CD4-positive, alpha-beta memory T cell (primary cell): ENCODE measurements at regions not wholly inside any gene's neighbourhood (a gene's known extent, or its start where the extent isn't known, plus 50 kb on each side); places are given as distances from the start of the nearest gene placed in this dataset.

ENCODE experiments used
- CTCF ChIA-PET: fragments of 350-600 bp; sonication (Branson Sonifier 250); formaldehyde crosslinking; loops from one replicate; lab custom pipeline; 2021; ENCODE audit warnings: inconsistent platforms; ENCODE audit not compliant: partially characterized antibody; lab: Charles Lee
- POLR2A ChIA-PET: fragments of 350-600 bp; sonication (Branson Sonifier 250); formaldehyde crosslinking; loops from one replicate; lab custom pipeline; 2021; ENCODE audit not compliant: partially characterized antibody; lab: Charles Lee
- DNase-seq, 5 donors: peaks; one replicate each; pipeline versions ENCODE4 v3.0.0 to v3.0.0-alpha.2; 2020 to 2022; ENCODE audit warnings: mixed read lengths in 1 of 5
- H3K27ac ChIP-seq: one replicate; pipeline ENCODE4 v1.7.0; 2013; ENCODE audit warnings: low read depth, low read length
- H3K27me3 ChIP-seq: 2 replicates; pipeline ENCODE4 v1.7.0; 2013; ENCODE audit warnings: mild to moderate bottlenecking, low read length, moderate library complexity; ENCODE audit not compliant: insufficient read depth
- H3K36me3 ChIP-seq: 2 replicates; pipeline ENCODE4 v1.7.0; 2013; ENCODE audit warnings: mild to moderate bottlenecking, low read length, moderate library complexity; ENCODE audit not compliant: insufficient read depth
- H3K4me1 ChIP-seq: 2 replicates; pipeline ENCODE4 v1.7.0; 2013; ENCODE audit warnings: mild to moderate bottlenecking, low read length, moderate library complexity; ENCODE audit not compliant: insufficient read depth
- H3K4me3 ChIP-seq, 2 donors: one replicate each; pipeline ENCODE4 v1.7.0; 2013; ENCODE audit warnings: low read length in 2 of 2, mild to moderate bottlenecking in 1 of 2
- H3K9me3 ChIP-seq, 2 donors: one replicate each; pipeline ENCODE4 v1.7.0; 2013; ENCODE audit warnings: low read length in 2 of 2, control low read depth in 1 of 2; ENCODE audit not compliant: control insufficient read depth in 1 of 2
- H3K27ac Mint-ChIP-seq, 7 donors: one replicate each; pipeline ENCODE4 v1.8.0; 2020 to 2021; ENCODE audit warnings: mixed read lengths in 7 of 7, mild to moderate bottlenecking in 6 of 7, inconsistent platforms in 3 of 7, moderate library complexity in 3 of 7
- H3K27me3 Mint-ChIP-seq, 2 donors: one replicate each; pipeline ENCODE4 v1.8.0; 2020 to 2021; ENCODE audit warnings: mixed read lengths in 2 of 2
- H3K36me3 Mint-ChIP-seq, 2 donors: one replicate each; pipeline ENCODE4 v1.8.0; 2020 to 2021; ENCODE audit warnings: mixed read lengths in 2 of 2, inconsistent platforms in 1 of 2, mild to moderate bottlenecking in 1 of 2
- H3K4me1 Mint-ChIP-seq, 4 donors: one replicate each; pipeline ENCODE4 v1.8.0; 2020 to 2021; ENCODE audit warnings: mixed read lengths in 4 of 4, mild to moderate bottlenecking in 1 of 4
- H3K4me3 Mint-ChIP-seq, 8 donors: one replicate each; pipeline ENCODE4 v1.8.0; 2020 to 2021; ENCODE audit warnings: mixed read lengths in 8 of 8, mild to moderate bottlenecking in 7 of 8, moderate library complexity in 6 of 8, inconsistent platforms in 3 of 8
- H3K9me3 Mint-ChIP-seq, 8 donors: one replicate each; pipeline ENCODE4 v1.8.0; 2020 to 2021; ENCODE audit warnings: mixed read lengths in 8 of 8, mild to moderate bottlenecking in 5 of 8, inconsistent platforms in 3 of 8, moderate library complexity in 1 of 8
- intact Hi-C: fragments of 100-400 bp; cut with micrococcal nuclease; formaldehyde crosslinking; loops from one replicate; pipeline ENCODE4 v1.15.1; 2023

DNA sequence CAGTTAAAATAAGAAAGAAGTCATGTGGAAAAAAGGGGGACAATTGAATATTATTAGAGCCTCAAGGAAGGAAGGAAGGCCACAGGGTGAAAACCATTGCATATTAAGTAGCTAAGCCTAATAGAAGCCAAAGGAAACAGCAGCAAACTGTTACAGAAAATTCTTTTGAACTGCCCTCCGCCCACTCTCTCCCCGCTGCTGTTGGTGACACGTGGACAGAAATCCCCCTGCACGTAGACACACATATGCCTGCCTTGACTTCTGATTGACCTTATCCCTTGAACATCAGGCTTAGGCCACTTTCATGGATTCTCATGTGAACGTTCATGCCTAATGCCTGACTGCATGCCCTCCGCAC, 229.1 kb downstream of the KCNRG start:
- POLR2A ChIA-PET: interaction anchor here (0.8 to 2.0 kb wide), 4 partner anchors 8 to 119 kb away, joined by 3 to 12 read pairs (median 4); no protein-coding TSS in a partner anchor
- H3K36me3 ChIP-seq: no peaks in the 10 kb centered on the region
- intact Hi-C loops: no loop called here
- H3K4me1 ChIP-seq: peaks cover 33% of the 10 kb centered on the region
- Mint-ChIP-seq H3K27ac (peak overlapping the region in 3 of 7 donors; percentile 30 to 74 (median 39)), H3K27me3 (no peaks in the 10 kb centered on the region), H3K4me3 (no peak overlapping the region), H3K4me1 (peaks cover 26 to 43% (median 34%) of the 10 kb centered on the region in 4 donors), H3K9me3 (peaks cover 0 to 2% (median 0%) of the 10 kb centered on the region in 8 donors), H3K36me3 (no peaks in the 10 kb centered on the region)
- H3K27ac ChIP-seq: no peak overlapping the region
- CTCF ChIA-PET: interaction anchor here (1.0 kb wide), 1 partner anchor 54 kb away, joined by 3 read pairs; no protein-coding TSS in a partner anchor
- H3K4me3 ChIP-seq: no peak overlapping the region
- H3K9me3 ChIP-seq: no peaks in the 10 kb centered on the region
- H3K27me3 ChIP-seq: no peaks in the 10 kb centered on the region
- DNase-seq: no peak

DNA sequence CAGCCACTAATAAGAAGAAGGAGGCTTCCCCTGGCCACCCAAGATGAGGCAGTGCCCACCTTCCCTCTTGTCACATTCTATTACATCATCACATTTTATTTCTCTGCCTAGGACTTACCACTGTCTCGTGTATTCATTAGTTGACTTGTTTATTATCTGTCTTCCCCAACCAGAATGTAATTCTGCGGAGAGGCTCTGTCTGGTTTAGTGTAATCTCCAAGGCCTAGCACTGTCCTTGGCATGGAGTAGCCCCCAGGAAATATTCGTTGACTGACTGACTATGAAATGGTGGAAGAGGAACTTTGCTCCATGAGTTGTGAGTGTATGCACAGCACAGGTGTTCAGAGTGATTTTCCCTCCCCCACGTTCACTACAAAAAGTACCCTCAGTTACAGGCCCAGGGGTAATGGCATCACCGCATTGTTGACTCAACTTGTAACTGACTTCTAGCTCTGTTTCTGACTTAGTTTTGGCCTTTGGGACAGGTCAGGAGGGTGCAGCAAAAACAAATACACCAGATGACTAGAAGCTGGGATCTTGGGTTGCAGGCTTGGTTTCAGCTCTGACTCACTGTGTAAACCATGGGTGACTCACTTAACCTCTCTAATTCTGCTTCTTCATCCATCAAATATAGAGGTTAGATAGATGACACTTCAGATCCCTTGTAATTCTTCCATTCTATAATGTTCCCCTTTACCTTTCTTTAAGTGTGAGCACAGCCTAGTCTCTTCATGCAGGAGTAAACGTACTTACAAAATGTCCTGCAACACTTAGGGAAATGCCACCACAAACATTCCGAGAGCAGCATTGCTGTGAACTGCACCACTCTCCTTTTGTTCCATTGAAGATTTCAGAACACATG, 229.7 kb downstream of the KCNRG start:
- Histone ChIP-seq H3K4me3 (no peak overlapping the region), H3K36me3 (no peaks in the 10 kb centered on the region), H3K4me1 (peaks cover 38% of the 10 kb centered on the region), H3K27me3 (no peaks in the 10 kb centered on the region), H3K27ac (no peak overlapping the region), H3K9me3 (no peaks in the 10 kb centered on the region)
- peaks cover 0 to 2% (median 0%) of the 10 kb centered on the region in 8 donors for H3K9me3 Mint-ChIP-seq
- intact Hi-C loops: no loop called here
- no peaks in the 10 kb centered on the region for H3K27me3 Mint-ChIP-seq
- H3K4me1 Mint-ChIP-seq: peaks cover 31 to 49% (median 39%) of the 10 kb centered on the region in 4 donors
- H3K27ac Mint-ChIP-seq: peak overlapping the region in 5 of 7 donors; percentile 30 to 74 (median 42)
- DNase-seq: peak in 1 of 5 donors; percentile 58
- no peaks in the 10 kb centered on the region for H3K36me3 Mint-ChIP-seq
- POLR2A ChIA-PET: interaction anchor here (0.8 to 2.0 kb wide), 4 partner anchors 9 to 120 kb away, joined by 3 to 12 read pairs (median 4); no protein-coding TSS in a partner anchor
- CTCF ChIA-PET: interaction anchor here (1.0 to 1.2 kb wide), 2 partner anchors 11 to 55 kb away, joined by 3 read pairs; no protein-coding TSS in a partner anchor
- H3K4me3 Mint-ChIP-seq: peak overlapping the region in 2 of 8 donors; percentile 5 to 40

DNA sequence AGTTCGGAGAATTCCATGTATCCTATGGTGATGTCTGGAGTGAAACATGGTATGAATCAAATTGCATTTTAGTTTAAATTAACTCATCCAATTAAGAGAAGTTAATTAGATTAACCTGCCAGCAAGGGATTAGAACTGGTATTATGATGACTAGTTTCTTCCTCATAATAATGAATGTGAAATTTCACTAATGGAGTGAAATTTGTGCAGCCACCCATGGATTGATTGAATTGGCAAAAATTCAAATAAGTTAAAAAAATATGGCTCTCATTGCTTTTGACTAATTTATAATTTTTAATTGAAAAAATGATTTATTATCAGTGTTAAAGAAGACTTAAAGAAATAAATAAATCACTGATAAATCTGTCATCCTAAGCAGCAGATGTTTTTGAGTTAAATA, 232.0 kb downstream of the KCNRG start:
- no peak for DNase-seq
- ChIA-PET POLR2A (no interaction called here), CTCF (no interaction called here)
- Mint-ChIP-seq H3K27ac (no peak overlapping the region), H3K4me3 (peak overlapping the region in 1 of 8 donors; percentile 8), H3K4me1 (peaks cover 29 to 53% (median 47%) of the 10 kb centered on the region in 4 donors), H3K27me3 (no peaks in the 10 kb centered on the region), H3K36me3 (no peaks in the 10 kb centered on the region), H3K9me3 (peaks cover 0 to 2% (median 0%) of the 10 kb centered on the region in 8 donors)
- H3K4me3 ChIP-seq: no peak overlapping the region
- H3K27ac ChIP-seq: no peak overlapping the region
- intact Hi-C loops: no loop called here
- no peaks in the 10 kb centered on the region for H3K9me3 ChIP-seq
- H3K36me3 ChIP-seq: no peaks in the 10 kb centered on the region
- peaks cover 42% of the 10 kb centered on the region for H3K4me1 ChIP-seq
- H3K27me3 ChIP-seq: no peaks in the 10 kb centered on the region

DNA sequence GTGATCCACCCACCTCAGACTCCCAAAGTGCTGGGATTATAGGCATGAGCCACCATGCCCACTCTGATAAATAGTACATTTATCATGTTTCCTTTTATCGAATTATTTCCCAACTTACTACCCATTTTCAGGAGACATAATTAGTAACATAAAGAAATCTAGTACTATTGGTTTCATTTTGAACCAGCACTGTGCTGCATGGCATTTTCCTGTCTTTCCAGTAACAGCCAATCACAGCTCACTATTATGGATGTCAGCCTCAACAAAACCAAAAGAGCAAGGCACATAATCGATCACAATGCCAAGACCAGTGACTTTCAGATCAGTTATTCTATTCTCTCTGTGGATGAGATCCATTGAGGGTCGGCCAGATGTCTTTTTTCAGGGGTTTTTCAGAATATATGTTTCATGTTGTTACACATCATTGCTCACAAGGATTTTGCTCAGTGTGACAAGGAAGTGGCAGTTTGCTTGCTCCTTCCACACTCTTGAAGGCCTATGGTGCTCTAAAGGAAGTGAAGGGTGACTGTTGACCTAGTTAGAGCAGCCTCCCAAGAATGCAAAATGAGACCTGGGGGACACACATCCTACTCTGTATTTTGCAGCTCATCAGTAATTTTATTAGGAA, 233.4 kb downstream of the KCNRG start:
- Mint-ChIP-seq H3K9me3 (peaks cover 0 to 3% (median 0%) of the 10 kb centered on the region in 8 donors), H3K4me1 (peaks cover 33 to 55% (median 51%) of the 10 kb centered on the region in 4 donors), H3K4me3 (peak overlapping the region in 7 of 8 donors; percentile 17 to 71 (median 47)), H3K27ac (peak overlapping the region; percentile 63 to 91 (median 88)), H3K36me3 (no peaks in the 10 kb centered on the region), H3K27me3 (no peaks in the 10 kb centered on the region)
- H3K9me3 ChIP-seq: no peaks in the 10 kb centered on the region
- H3K36me3 ChIP-seq: no peaks in the 10 kb centered on the region
- POLR2A ChIA-PET: interaction anchor here (0.6 to 1.7 kb wide), 4 partner anchors 10 to 251 kb away, joined by 3 to 10 read pairs (median 4); partner anchors contain the start of gene TRIM13
- no peak overlapping the region for H3K4me3 ChIP-seq
- no peaks in the 10 kb centered on the region for H3K27me3 ChIP-seq
- peaks cover 42% of the 10 kb centered on the region for H3K4me1 ChIP-seq
- peak in 2 of 5 donors; percentile 19 to 31 for DNase-seq
- H3K27ac ChIP-seq: peak overlapping the region; percentile 18
- CTCF ChIA-PET: interaction anchor here (0.7 to 1.4 kb wide), 2 partner anchors 14 to 28 kb away, joined by 3 to 4 read pairs; no protein-coding TSS in a partner anchor
- intact Hi-C loops: no loop called here

DNA sequence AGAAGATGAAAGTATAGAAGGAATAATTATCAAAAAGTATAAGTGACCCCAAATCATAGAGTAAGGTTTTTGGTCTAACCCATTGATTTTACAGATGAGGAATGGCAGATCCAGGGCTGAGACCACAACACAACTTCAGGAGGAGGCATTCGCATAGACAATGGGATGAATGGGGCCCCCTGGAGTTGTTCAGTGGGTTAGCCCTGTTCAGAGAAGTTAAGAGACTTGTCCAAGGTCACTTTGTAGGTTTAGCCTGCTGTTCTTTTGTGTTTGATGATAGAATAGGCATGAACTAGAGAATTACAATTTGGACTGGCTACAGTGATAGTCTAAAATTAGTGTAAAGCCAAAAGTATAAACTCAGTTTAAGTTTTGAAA, 233.9 kb downstream of the KCNRG start:
- peaks cover 0 to 3% (median 0%) of the 10 kb centered on the region in 8 donors for H3K9me3 Mint-ChIP-seq
- no peaks in the 10 kb centered on the region for H3K27me3 Mint-ChIP-seq

DNA sequence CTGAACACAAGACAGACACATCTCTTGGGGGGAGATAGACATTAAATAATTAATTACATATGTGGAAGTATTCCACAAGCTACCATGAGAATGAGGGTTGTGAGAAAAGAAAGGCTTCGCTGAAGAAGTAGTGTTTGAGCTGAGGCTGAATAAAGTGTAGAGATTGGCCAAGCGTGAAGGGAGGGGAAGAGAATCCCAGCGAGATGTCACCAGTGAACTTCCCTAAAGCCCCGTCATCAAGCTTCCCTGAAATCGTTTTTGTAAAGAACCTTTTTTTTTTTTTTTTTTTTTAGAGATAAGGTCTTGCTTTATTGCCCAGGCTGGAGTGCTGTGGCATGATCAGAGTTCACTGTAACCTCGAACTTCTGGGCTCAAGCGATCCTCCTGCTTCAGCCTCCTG, 235.2 kb downstream of the KCNRG start:
- H3K36me3 Mint-ChIP-seq: no peaks in the 10 kb centered on the region
- DNase-seq: no peak
- H3K9me3 Mint-ChIP-seq: peaks cover 0 to 3% (median 0%) of the 10 kb centered on the region in 8 donors
- no peaks in the 10 kb centered on the region for H3K9me3 ChIP-seq
- no peak overlapping the region for H3K4me3 ChIP-seq
- no peaks in the 10 kb centered on the region for H3K27me3 Mint-ChIP-seq
- intact Hi-C loops: no loop called here
- no peak overlapping the region for H3K27ac Mint-ChIP-seq
- CTCF ChIA-PET: interaction anchor here (1.0 to 1.3 kb wide), 2 partner anchors 8 to 9 kb away, joined by 3 read pairs; no protein-coding TSS in a partner anchor
- no peaks in the 10 kb centered on the region for H3K36me3 ChIP-seq
- no peak overlapping the region for H3K4me3 Mint-ChIP-seq
- no peak overlapping the region for H3K27ac ChIP-seq
- H3K27me3 ChIP-seq: no peaks in the 10 kb centered on the region
- peaks cover 27 to 50% (median 44%) of the 10 kb centered on the region in 4 donors for H3K4me1 Mint-ChIP-seq
- POLR2A ChIA-PET: interaction anchor here (0.6 to 2.9 kb wide), 2 partner anchors 125 to 138 kb away, joined by 3 to 13 read pairs; no protein-coding TSS in a partner anchor
- H3K4me1 ChIP-seq: peaks cover 37% of the 10 kb centered on the region

More for the DNA sequence above, 233.9 kb downstream of the KCNRG start:
- intact Hi-C loops: no loop called here
- H3K36me3 ChIP-seq: no peaks in the 10 kb centered on the region
- H3K27ac ChIP-seq: peak overlapping the region; percentile 18
- peak overlapping the region in 6 of 7 donors; percentile 63 to 91 (median 87) for H3K27ac Mint-ChIP-seq
- H3K4me3 Mint-ChIP-seq: peak overlapping the region in 6 of 8 donors; percentile 45 to 71 (median 52)
- ChIA-PET CTCF (interaction anchor here (1.4 kb wide), 1 partner anchor 14 kb away, joined by 4 read pairs; no protein-coding TSS in a partner anchor), POLR2A (interaction anchor here (0.6 to 1.7 kb wide), 4 partner anchors 9 to 252 kb away, joined by 3 to 10 read pairs (median 4); partner anchors contain the start of gene TRIM13)
- no peaks in the 10 kb centered on the region for H3K9me3 ChIP-seq
- H3K4me1 ChIP-seq: peaks cover 41% of the 10 kb centered on the region
- H3K4me3 ChIP-seq: no peak overlapping the region
- H3K27me3 ChIP-seq: no peaks in the 10 kb centered on the region
- DNase-seq: no peak
- H3K36me3 Mint-ChIP-seq: no peaks in the 10 kb centered on the region
- peaks cover 31 to 52% (median 48%) of the 10 kb centered on the region in 4 donors for H3K4me1 Mint-ChIP-seq
